IMR-90 (cell line): ENCODE measurements at regions not wholly inside any gene's neighbourhood (a gene's known extent, or its start where the extent isn't known, plus 50 kb on each side); places are given as distances from the start of the nearest gene placed in this dataset.
A peak's percentile ranks its signal among the peaks of the same experiment; 100 is the strongest.

Experiments used
- ATAC-seq: fragments of 200-7000 bp; cut with Tn5 transposase; 2 replicates; pipeline ENCODE4 v1.9.1; 2020; ENCODE audit warnings: low read depth, mild to moderate bottlenecking, moderate library complexity
- BruUV-seq: library from RNA; stranded (reverse); fragments of 400-500 nt; replicated peaks from 2 replicates; lab custom pipeline; 2021; lab: Mats Ljungman, UMichigan
- CTCF ChIA-PET: fragments of 300-600 bp; formaldehyde crosslinking; extraction: SDS; loops from one replicate; lab custom pipeline; 2021; ENCODE audit warnings: antibody characterized with exemption; lab: Yijun Ruan, JAX
- POLR2A ChIA-PET: fragments of 300-600 bp; sonication (Branson Sonifier 250); formaldehyde crosslinking; loops from one replicate; lab custom pipeline; 2022; ENCODE audit warnings: antibody characterized with exemption; ENCODE audit not compliant: unreplicated experiment; lab: Charles Lee
- DNase-seq: peaks from one replicate; pipeline ENCODE4 v3.0.0; 2013
- H2AFZ ChIP-seq: replicated peaks from 2 replicates; pipeline ENCODE3; 2013; ENCODE audit warnings: low read length, mild to moderate bottlenecking; ENCODE audit not compliant: poor library complexity
- H2AK5ac ChIP-seq: 2 replicates; pipeline ENCODE4 v1.6.1; 2013; ENCODE audit warnings: low read depth, low read length, inconsistent platforms
- H2AK9ac ChIP-seq: replicated peaks from 2 replicates; pipeline ENCODE3; 2013; ENCODE audit warnings: mild to moderate bottlenecking, low read depth, low read length, moderate library complexity; ENCODE audit not compliant: poor library complexity
- H2BK120ac ChIP-seq: 2 replicates; pipeline ENCODE4 v1.6.1; 2013; ENCODE audit warnings: low read depth, low read length, inconsistent platforms
- H2BK15ac ChIP-seq: 3 replicates; pipeline ENCODE4 v1.6.1; 2013; ENCODE audit warnings: low read depth, low read length, inconsistent platforms
- H2BK20ac ChIP-seq: 2 replicates; pipeline ENCODE4 v1.6.1; 2013; ENCODE audit warnings: low read depth, mild to moderate bottlenecking, inconsistent platforms, low read length, moderate library complexity
- H2BK5ac ChIP-seq: 2 replicates; pipeline ENCODE4 v1.6.1; 2013; ENCODE audit warnings: mild to moderate bottlenecking, low read depth, low read length, inconsistent platforms; ENCODE audit not compliant: poor library complexity, severe bottlenecking
- H3K14ac ChIP-seq: replicated peaks from 2 replicates; pipeline ENCODE4 v1.6.1; 2013; ENCODE audit warnings: low read depth, low read length, inconsistent platforms
- H3K18ac ChIP-seq: 2 replicates; pipeline ENCODE4 v1.6.1; 2013; ENCODE audit warnings: low read depth, low read length, control low read depth
- H3K23ac ChIP-seq: 2 replicates; pipeline ENCODE4 v1.6.1; 2013; ENCODE audit warnings: low read depth, low read length, inconsistent platforms
- H3K27ac ChIP-seq: 2 replicates; pipeline ENCODE4 v1.5.1; 2013; ENCODE audit warnings: mild to moderate bottlenecking, control low read depth, low read length; ENCODE audit not compliant: insufficient read depth
- H3K27me3 ChIP-seq: 2 replicates; pipeline ENCODE4 v1.6.1; 2013; ENCODE audit warnings: low read length; ENCODE audit not compliant: control insufficient read depth, insufficient read depth
- H3K36me3 ChIP-seq: 2 replicates; pipeline ENCODE4 v1.6.1; 2013; ENCODE audit warnings: low read length, mixed read lengths; ENCODE audit not compliant: control insufficient read depth, insufficient read depth
- H3K4ac ChIP-seq: 2 replicates; pipeline ENCODE4 v1.6.1; 2013; ENCODE audit warnings: low read depth, low read length, inconsistent platforms
- H3K4me1 ChIP-seq: 2 replicates; pipeline ENCODE4 v1.6.1; 2013; ENCODE audit warnings: low read length, mixed read lengths; ENCODE audit not compliant: control insufficient read depth, insufficient read depth
- H3K4me2 ChIP-seq: 2 replicates; pipeline ENCODE4 v1.6.1; 2013; ENCODE audit warnings: low read depth, mild to moderate bottlenecking, control low read depth, low read length, moderate library complexity
- H3K4me3 ChIP-seq: 2 replicates; pipeline ENCODE4 v1.5.1; 2013; ENCODE audit warnings: low read depth, mild to moderate bottlenecking, control low read depth, low read length, moderate library complexity; ENCODE audit not compliant: insufficient read depth
- H3K56ac ChIP-seq: 2 replicates; pipeline ENCODE4 v1.6.1; 2013; ENCODE audit warnings: low read length, inconsistent platforms; ENCODE audit not compliant: insufficient read depth; ENCODE audit errors: extremely low read depth
- H3K79me1 ChIP-seq, 2 experiments: 2 replicates each; pipeline ENCODE4 v1.6.1; 2013; ENCODE audit warnings: low read length in 2 of 2, inconsistent platforms in 1 of 2, low read depth in 1 of 2
- H3K9ac ChIP-seq: 2 replicates; pipeline ENCODE4 v1.6.1; 2013; ENCODE audit warnings: low read depth, low read length, control low read depth
- H3K9me1 ChIP-seq: 2 replicates; pipeline ENCODE4 v1.6.1; 2013; ENCODE audit warnings: low read length, inconsistent platforms; ENCODE audit not compliant: insufficient read depth
- H3K9me3 ChIP-seq: 2 replicates; pipeline ENCODE4 v1.6.1; 2013; ENCODE audit warnings: low read length; ENCODE audit not compliant: control insufficient read depth, insufficient read depth
- H4K20me1 ChIP-seq: 2 replicates; pipeline ENCODE4 v1.6.1; 2013; ENCODE audit warnings: low read length, inconsistent platforms; ENCODE audit not compliant: insufficient read depth
- H4K5ac ChIP-seq: 2 replicates; pipeline ENCODE4 v1.6.1; 2013; ENCODE audit warnings: mild to moderate bottlenecking, low read depth, low read length, control low read depth
- H4K8ac ChIP-seq, 2 experiments: 2 replicates each; pipeline ENCODE4 v1.6.1; 2013; ENCODE audit warnings: low read depth in 2 of 2, low read length in 2 of 2, control low read depth in 1 of 2, inconsistent platforms in 1 of 2
- H4K91ac ChIP-seq: 2 replicates; pipeline ENCODE4 v1.6.1; 2013; ENCODE audit warnings: low read depth, low read length, inconsistent platforms; ENCODE audit not compliant: insufficient read depth
- MAFK ChIP-seq: IDR thresholded peaks from 2 replicates; pipeline ENCODE4 v1.6.1; 2012; ENCODE audit warnings: low read depth, low read length, improper control_type of control experiment
- RFX5 ChIP-seq: IDR thresholded peaks from 2 replicates; pipeline ENCODE4 v1.8.0; 2012; ENCODE audit warnings: low read depth, mild to moderate bottlenecking, low read length, moderate library complexity
- WGBS, 2 experiments: methylation state at CpG; one replicate each; pipeline versions ENCODE4 v1.1.5 to v1.1.7; 2013; ENCODE audit warnings: missing lambda C conversion rate in 2 of 2; ENCODE audit not compliant: insufficient read length in 1 of 2; ENCODE audit errors: extremely low coverage in 2 of 2; 5-methylcytosine and 5-hydroxymethylcytosine counted together
- dilution Hi-C: fragments of 300-500 bp; cut with HindIII; formaldehyde crosslinking; loops from one replicate; pipeline ENCODE4 v1.14.3; 2018; ENCODE audit warnings: low sequenced_read_pairs; ENCODE audit not compliant: unreplicated experiment
- in situ Hi-C: fragments of 300-500 bp; cut with MboI; formaldehyde crosslinking; loops from 3 replicates; pipeline ENCODE4 v1.14.3; 2019; ENCODE audit warnings: low sequenced_read_pairs, inconsistent platforms, mixed read lengths
- intact Hi-C: fragments of 100-400 bp; cut with micrococcal nuclease; formaldehyde crosslinking; loops from 2 replicates; pipeline ENCODE4 v1.10.0; 2022

- H3K27me3 ChIP-seq: no peaks in the 10 kb centered on the region
- no peak overlapping the region for H3K56ac ChIP-seq
- no peak overlapping the region for H3K27ac ChIP-seq
- no peak overlapping the region for H3K14ac ChIP-seq
- no TSS peak for BruUV-seq
- DNase-seq (no peak), ATAC-seq (no peak)
- no peak overlapping the region for H2BK5ac ChIP-seq
- H2BK20ac ChIP-seq: no peak overlapping the region
- dilution Hi-C loops: no loop called here
- no peak overlapping the region for H4K5ac ChIP-seq
- POLR2A ChIA-PET: no interaction called here
- no peak overlapping the region for H3K23ac ChIP-seq
- CTCF ChIA-PET: no interaction called here
- H3K36me3 ChIP-seq: no peaks in the 10 kb centered on the region
- no peaks in the 10 kb centered on the region for H4K20me1 ChIP-seq
- H3K9ac ChIP-seq: no peak overlapping the region
- no peaks in the 10 kb centered on the region for H3K9me3 ChIP-seq
- peak; percentile 14; the same call in 1 of the 2 replicates for TF ChIP-seq MAFK
- TF ChIP-seq RFX5: no peak
- no CpG with 5 or more reads among the region's 1 CpG for WGBS, 2 experiments
- no peaks in the 10 kb centered on the region for H3K9me1 ChIP-seq
- no peak overlapping the region for H2AK5ac ChIP-seq
- no peak overlapping the region for H2AK9ac ChIP-seq
- no peak overlapping the region for H3K4ac ChIP-seq
- no peak overlapping the region for H2AFZ ChIP-seq
- in situ Hi-C loops: no loop called here
- H2BK15ac ChIP-seq: no peak overlapping the region
- no peak overlapping the region for H4K8ac ChIP-seq
- intact Hi-C loops: no loop called here
- no peak overlapping the region for H3K4me2 ChIP-seq
- no peak overlapping the region for H2BK120ac ChIP-seq
- H3K4me3 ChIP-seq: no peak overlapping the region
- H4K91ac ChIP-seq: no peak overlapping the region
- H3K79me1 ChIP-seq: no peaks in the 10 kb centered on the region
- no peaks in the 10 kb centered on the region for H3K4me1 ChIP-seq
- no peak overlapping the region for H3K18ac ChIP-seq
These were observed 170.0 kb upstream of the CDH18 start for GRCh38 chr5:20158006-20158405.
